ENCODE measurements at regions not wholly inside any gene's neighbourhood (a gene's known extent, or its start where the extent isn't known, plus 50 kb on each side); places are given as distances from the start of the nearest gene placed in this dataset.
A peak's percentile ranks its signal among the peaks of the same experiment; 100 is the strongest.

- DNase-seq, result peak in 1 of 2 experiments; percentile 34
These were observed 123.6 kb upstream of the MTNR1B start for GRCh38 chr11:92845805-92846204.

DNA sequence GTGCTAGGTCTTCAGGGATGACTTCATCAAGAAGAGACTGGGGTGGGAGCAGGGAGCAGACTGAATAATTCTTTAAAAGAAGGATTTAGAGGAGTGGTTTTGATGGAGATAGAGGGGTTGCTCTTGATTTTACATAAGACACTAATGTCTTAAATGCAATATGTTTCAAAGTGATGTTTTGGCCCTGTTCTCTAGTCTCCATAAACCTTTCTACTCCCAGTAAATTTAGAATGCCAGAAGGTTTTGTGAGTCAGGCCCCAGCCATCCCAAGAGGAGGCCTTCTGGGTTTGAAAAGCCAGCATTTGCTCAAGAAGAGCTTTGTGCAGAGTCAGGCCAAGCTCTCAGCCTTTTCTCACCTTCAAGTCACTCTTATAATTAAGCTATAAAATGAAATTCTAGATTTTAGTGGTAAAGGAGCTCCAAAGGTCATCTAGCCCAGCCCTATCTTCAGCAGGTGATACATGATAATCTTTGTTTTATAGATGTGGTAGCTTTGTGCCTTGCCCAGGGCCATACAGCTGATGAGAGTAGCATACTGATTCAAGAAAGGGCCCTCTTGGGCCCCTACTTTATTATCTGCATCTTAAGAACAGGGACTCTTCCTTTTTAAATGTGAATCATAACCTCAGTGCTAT is 122.8 kb upstream of the MTNR1B start:
- no peak for DNase-seq

DNA sequence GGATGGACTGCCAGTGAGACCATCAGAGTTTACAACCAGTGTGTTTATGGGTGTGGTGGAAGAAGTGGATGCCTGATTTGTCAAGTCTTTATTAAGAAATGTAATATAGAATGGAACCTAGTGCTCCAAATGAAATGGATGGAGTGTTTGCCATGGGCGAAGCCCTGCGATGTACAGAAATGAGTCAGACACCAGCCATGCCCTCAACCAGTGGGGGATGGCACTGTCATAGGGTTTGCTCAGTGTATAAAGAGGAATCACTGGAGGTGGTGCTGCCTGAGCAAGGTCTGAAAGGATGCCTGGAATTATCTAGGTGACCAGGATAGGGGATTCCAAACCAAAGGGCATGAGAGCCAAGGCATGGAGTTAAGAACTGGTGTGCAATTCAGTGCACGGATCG is 120.9 kb upstream of the MTNR1B start:
- DNase-seq, result no peak

DNA sequence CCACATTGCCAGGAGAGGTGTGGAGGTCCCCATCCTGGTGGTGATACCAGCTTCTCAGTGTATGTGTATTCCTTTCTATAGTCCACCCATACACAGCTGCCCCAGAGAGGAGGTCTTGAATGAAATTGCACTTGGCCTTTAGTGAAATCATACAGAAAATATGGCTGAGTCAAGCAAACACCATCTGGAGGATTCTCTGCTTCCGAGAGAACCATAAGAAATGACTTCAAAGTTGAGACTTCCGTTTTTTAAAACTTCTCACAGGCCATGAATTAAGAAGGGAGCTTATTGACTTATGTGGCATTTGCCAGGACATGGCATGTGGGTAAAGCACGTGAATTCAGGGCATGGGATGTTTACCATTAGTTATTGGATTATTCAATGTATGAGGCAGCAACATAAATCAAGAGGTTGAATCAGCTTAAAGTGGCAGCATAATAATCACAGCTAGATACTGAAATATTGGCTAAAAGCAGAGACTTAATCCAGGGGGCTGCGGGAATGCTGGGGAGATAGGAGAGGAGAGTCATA is 119.1 kb upstream of the MTNR1B start:
- no peak for DNase-seq

DNA sequence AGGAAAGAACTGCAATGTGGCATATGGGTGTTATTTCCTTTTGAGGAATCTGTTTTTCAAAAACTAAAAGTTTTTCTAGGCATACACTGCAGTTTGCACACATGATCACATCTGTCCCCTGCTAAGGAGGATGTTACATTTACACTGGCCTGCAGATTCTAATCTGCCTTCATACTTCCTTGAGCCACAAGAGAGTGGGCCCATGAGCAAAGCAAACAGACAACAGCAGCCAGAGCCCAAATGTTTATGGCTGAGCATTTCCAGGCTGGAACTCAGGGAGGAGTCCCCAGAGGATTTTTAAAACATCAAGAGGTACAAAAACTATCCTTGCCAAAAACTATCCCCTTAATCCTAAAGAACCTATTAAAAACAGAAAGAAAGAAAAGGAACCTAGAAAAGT is 117.2 kb upstream of the MTNR1B start:
- DNase-seq, result no peak

- DNase-seq, result no peak
These were observed 116.5 kb upstream of the MTNR1B start for GRCh38 chr11:92852946-92853345.

DNA sequence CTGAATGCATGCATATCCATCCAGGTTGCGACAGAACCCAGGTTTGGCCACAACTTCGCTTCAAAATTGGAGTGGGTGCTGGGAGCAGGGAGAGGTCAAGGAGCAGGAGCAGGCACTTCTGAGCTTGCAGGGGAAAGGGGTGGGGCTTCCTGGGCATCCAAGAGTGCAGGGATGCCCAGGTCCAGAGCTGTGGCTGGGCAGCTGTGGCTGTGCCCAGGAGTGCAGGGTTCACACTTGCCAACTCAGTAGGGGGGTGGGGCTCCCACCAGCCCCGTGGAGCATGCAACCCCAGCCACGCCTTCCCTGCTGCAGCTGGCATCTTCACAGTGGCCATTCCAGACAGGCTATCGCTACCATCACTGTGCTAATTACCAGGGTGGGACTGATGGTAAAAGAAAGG is 115.3 kb upstream of the MTNR1B start:
- DNase-seq, result no peak

- DNase-seq, result no peak
These were observed 114.5 kb upstream of the MTNR1B start for GRCh38 chr11:92854952-92855351.

- no peak for DNase-seq
These were observed 113.6 kb upstream of the MTNR1B start for GRCh38 chr11:92855607-92856405.

DNA sequence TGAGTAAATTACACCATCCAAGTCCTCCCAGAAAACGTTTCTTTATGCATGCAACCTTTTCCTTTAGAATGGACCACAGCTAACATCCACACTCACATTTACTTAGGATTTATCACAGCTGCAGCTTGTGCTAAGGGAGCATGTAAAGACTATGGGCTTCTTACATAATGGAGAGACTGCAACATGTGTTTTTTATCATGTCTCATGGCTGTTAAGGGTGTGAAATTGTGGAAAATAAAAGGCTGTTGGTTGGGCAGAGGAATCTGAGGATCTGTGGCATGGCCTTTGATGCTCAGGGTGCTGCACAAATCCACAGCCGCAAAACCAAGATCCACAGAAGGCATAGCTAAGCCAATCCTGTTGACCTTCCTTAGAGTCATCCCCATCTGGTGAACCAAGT is 112.0 kb upstream of the MTNR1B start:
- no peak for DNase-seq

DNA sequence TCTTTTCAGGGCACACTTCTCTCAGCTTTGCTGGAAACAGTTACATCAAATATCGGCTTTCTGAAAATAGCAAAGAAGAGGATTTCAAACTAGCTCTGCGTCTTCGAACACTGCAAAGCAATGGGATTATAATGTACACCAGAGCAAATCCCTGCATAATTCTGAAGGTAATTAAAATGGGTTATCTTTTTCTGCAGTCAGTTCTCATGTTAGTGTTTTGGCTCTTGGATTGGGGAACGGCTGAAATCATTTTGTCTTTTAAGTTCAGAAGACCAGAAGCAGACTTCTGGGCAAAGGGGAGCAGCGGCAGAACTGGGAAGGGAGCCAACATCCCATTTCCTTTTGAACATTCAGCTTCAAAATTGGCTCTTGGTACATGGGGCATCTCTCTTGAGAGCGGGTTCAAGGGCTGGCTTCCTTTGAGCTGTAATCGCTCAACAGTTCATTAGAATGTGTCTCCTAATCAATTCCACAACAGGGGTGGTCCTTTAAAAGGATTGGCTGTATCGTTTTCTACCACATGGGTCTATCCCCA is 110.2 kb upstream of the MTNR1B start:
- DNase-seq, result no peak

DNA sequence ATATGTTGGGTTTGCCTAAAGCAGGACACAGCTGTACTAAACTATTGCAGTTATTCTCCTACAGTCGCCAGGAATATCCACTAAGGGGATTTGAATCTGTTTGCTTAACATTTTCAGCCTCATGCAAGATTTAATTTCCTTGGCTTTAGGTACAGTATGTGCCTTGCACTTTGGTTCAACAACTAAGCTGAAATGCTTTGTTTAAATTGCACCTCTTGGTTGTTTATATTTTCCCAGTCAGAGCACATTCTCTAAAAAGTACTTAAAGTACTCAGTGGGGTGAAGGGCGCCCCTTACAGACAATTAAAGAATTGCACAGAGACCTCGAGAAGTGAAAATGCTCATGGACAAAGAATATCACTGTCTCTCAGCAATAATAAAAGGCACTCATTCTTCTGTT is 107.8 kb upstream of the MTNR1B start:
- no peak for DNase-seq

- DNase-seq, result no peak
These were observed 104.1 kb upstream of the MTNR1B start for GRCh38 chr11:92865352-92865751.

DNA sequence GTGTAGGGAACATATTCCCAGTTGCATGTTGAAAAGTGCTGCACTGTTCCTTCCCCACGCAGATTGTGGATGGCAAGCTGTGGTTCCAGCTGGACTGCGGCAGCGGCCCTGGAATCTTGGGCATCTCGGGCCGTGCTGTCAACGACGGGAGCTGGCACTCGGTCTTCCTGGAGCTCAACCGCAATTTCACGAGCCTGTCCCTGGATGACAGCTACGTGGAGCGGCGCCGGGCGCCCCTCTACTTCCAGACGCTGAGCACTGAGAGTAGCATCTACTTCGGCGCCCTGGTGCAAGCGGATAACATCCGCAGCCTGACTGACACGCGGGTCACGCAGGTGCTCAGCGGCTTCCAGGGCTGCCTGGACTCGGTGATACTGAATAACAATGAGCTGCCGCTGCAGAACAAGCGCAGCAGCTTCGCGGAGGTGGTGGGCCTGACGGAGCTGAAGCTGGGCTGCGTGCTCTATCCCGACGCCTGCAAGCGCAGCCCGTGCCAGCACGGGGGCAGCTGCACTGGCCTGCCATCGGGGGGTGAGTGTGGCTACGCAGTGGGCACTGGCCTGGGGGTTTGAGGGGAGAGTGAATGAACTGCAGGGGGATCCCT is 102.7 kb upstream of the MTNR1B start:
- no peak for DNase-seq

- DNase-seq, result peak; percentile 26 to 78
These were observed 101.4 kb upstream of the MTNR1B start for GRCh38 chr11:92867913-92868619.

DNA sequence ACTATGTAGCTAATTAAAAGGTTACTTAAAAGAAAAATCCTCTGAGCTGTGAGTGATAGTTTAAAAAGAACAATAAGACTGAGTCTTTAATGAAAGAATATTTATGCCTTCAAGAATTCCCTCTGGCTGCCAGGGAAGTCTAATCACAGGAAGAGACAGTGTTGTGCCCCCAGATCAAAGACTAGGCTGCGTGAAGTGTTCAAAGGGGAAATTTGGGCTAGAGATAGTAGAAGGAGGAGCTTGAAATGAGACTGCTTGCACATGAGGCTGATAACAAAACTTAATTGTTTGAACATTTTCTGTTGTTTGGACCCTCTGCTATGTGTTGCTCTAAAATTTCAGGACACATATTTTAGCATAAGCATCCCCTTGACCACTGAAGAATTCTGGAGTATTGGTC is 99.7 kb upstream of the MTNR1B start:
- no peak for DNase-seq

DNA sequence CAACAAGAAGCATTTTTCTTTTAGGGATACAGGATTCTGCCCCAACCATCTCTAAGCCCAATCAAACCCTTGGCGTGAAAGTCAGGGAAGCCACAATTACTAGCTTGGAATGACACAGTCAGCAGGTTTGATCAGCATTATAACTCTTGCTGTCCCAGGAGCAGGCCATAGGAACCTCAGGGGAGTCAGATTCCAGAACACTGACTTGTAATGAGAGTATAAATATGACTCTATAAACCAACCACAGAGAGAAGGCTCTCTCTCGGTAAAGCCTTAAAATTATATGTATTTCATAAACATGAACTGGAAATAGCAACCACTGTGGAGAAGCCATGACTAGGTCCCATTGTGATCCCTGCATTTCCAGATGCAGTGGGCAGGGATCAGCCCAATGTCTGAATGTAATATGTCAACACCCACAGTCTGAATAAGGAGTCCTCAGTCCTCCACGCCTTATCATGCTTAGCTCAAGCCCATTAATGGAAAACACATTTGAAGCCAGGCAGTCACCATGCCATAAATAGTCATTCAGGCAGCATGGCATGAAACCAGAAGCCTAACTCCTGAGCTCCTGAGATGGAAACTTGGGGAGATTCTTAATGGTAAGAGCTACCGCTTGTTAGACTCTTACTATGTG is 99.1 kb upstream of the MTNR1B start:
- DNase-seq, result no peak

DNA sequence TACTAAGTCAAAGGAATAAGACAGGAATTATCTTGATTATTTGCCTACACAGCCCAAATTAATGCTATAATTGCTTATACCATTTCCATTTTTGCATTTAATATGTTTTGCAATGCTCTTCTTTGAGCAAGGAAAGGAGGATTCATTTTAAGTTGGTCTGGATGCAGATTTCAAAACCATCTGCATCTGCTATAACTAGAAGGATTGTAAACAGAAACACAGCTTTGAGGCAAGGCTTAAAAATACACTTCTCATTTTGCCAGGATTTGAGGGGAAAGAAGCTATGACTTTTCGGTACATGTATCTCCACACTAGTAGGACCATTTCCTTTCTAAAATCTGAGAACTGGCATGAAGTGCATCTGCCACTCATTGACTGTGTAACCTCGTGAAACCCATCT is 95.9 kb upstream of the MTNR1B start:
- DNase-seq, result no peak

- DNase-seq, result no peak
These were observed 94.0 kb upstream of the MTNR1B start for GRCh38 chr11:92875473-92875872.

DNA sequence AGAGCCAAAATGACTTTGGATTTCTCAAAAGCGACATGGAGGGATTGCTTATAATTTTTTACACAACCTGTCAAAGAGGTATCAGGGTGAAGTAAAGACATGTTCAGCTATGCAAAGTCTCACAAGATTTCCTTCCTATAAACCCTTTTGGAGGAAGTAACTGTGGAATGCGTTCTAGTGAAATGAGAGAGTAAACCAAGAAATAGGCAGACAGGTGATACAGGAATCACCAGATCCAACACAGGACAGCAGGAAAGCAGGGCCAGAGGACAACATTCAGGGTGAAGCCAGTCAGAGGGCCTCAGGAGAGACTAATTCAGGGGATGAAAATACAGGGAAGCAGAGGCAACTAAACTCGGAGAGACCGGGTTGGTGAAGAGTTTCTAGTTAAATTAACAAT is 90.4 kb upstream of the MTNR1B start:
- no peak for DNase-seq

DNA sequence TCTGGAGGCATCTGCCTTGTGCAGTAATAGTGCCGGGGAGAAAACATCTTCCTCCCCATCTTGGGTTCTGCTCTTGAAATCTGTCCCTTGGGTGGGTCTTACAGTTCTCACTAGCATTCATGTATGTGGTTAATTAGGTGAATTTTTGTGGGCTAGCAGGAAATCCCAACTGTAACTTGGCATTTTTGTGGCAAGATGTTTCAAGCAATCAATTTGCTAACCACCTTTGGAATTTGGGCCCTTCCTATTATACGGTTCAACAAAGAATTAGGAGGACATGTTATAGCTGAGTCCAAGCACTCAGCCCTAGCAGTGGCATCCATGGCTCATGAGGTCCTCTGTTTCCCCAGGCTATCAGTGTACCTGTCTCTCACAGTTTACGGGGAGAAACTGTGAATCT is 89.1 kb upstream of the MTNR1B start:
- DNase-seq, result no peak

- no peak for DNase-seq
These were observed 87.5 kb upstream of the MTNR1B start for GRCh38 chr11:92881940-92882450.

All from NCI-H187 (cell line).